GM18873 (cell line): ENCODE measurements at regions not wholly inside any gene's neighbourhood (a gene's known extent, or its start where the extent isn't known, plus 50 kb on each side); places are given as distances from the start of the nearest gene placed in this dataset.
"Not testable (repeated sequence)": the region's sequence is repeated elsewhere in the genome, so short reads cannot be mapped to it uniquely, and the experiment has no call there.

Experiments
- ATAC-seq: cut with Tn5 transposase; IDR thresholded peaks from one replicate; pipeline ENCODE4 v1.9.1; 2021; ENCODE audit warnings: mild to moderate bottlenecking, moderate library complexity, moderate number of reproducible peaks; ENCODE audit not compliant: unreplicated experiment, low FRiP score

GRCh38 chr5:28947865-28948264 lies 1909.5 kb upstream of the CDH9 start:
- ATAC-seq = no peak

DNA sequence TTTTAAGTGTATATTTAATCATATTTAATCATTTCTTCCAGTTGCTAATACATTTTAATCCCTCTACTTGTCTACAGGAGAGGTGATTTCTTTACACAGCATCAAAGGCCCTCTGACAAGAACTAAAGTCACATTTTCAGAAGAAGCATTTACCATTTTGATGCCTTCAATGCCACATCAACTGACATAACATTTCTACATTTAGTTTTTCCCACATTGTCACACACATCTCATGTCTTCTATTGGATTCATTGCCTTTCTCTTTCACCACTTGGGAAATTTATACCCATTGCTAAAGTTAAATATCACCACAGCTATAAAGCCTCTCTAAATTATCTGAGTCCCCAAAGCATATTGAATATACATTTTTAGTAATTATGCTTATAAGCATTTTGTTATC lies 1907.5 kb upstream of the CDH9 start:
- no peak for ATAC-seq

DNA sequence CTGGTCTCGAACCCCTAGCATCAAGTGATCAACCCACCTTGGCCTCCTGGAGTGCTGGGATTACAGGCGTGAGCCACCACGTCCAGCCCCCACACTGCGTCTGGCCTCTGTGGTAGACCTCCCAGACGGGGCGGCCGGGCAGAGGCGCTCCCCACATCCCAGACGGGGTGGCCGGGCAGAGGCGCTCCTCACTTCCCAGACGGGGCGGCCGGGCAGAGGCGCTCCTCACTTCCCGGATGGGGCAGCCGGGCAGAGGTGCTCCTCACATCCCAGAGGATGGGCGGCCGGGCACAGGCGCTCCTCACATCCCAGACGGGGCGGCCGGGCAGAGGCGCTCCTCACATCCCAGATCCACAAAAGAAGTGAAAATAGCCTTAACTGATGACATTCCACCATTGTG lies 1891.0 kb upstream of the CDH9 start:
- not testable (repeated sequence) for ATAC-seq

DNA sequence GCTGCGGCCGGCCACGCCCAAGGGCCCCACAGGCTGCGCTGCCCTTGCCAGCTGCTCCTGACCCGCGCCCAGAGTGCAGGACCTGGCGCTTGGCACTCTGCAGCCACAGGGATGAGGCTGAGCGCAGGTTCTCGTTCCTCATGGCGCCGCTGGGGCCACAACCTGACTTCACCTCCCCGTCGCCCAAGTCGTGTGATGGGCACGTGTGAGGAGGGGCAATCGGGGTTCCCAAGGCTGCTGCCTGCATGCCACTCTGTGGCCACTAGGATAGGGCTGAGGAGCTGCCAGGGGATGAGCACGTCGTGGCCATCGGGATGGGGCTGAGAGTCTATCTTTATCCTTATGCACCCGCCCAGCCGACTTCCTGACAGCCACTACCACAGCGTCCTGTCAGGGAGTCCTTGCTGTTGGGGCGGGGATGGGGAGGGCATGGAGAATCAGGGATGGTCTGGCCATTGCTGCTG lies 1890.0 kb upstream of the CDH9 start:
- not testable (repeated sequence) for ATAC-seq

DNA sequence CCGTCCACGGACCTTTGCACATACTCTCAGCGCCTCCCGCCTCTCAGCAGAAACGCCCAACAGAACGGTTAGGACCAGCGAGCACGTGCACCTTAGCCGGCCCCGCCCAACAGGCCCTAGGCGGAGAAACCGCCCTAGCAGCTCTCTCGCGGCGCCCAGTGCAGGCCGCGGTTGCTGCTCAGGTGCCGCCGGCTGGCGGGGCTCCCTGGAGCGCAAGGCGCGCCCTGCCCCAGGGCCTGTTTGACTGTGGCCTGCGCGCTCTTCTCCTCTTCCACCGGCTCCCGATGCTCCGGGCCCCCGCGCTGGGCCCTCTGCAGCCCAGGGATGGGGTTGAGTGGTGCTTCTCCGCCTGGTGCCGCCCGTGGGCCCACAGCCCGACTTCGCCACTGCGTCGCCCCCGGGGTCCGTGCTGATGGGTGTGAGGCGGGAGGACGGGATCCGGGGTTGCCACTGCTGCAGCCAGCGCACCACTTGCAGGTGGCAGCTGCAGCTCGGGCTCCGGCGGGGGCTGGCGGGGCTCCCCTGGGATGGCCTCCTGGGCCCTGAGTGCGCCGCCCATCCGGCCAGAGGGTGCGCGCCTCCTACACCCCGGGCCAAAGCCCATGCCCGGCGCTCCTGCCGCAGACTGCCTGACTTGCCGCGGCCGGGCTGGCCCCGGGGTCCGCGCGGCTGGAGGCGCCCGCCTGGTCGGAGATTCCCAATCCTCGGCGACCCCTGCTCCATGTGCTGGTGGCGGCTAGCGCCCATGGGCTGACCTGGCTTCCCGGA lies 1889.4 kb upstream of the CDH9 start:
- no peak for ATAC-seq

- ATAC-seq = no peak
Observed at GRCh38 chr5:28926422-28926821, 1888.0 kb upstream of the CDH9 start.

DNA sequence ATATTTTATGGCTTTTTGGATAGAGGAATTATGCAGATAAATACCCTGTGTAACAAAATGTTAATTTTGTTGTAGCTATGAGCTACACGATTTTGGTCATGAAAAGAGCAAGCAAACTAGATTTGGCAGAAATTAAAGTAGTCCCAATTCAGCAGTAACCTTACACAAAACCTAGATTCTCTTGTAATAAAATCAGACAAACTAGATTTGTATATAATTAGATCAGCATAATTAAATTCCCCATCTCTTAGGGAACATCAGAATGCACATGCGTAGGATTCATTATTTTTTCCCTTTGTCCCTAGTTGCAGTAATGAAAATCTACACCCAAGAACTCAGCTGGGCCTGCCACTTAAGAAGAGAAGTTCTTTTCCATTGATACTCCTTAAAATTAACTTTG lies 1879.2 kb upstream of the CDH9 start:
- no peak for ATAC-seq

DNA sequence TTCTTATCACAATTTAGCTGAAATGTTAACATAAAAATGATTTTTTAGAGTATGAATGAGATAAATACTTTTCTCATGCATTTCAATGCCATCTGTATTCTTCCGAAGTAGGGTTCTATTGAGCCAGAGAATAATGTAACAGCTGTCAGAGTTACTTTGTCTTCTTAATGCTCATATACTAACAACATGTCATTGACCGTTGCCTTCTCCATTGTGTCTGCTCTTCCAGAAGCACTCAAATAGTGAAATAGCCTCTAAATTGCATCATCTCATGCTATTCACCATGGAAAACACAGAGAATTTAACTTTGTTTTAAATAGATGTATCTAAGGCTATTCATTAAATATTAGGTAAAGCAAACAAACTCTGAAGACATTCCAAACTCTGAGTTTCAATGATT lies 1875.9 kb upstream of the CDH9 start:
- ATAC-seq = no peak

DNA sequence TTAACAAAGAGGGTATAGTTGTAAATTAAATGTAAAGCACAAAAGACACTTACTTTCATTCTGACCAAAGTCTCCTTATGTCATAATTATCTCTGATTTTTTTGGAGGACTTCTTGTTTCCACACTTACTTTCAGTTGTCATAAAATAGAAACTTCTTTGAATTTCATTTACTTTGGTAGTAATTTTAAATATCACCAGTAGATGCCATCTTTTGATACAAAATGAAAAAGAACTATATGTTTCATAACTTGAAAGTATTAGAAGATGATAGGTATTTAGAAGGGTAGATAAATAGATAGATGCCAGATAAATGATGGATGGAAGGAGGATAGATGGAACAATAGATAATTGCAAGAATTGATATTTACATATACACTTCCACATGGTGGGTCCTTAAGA lies 1865.3 kb upstream of the CDH9 start:
- no peak for ATAC-seq

DNA sequence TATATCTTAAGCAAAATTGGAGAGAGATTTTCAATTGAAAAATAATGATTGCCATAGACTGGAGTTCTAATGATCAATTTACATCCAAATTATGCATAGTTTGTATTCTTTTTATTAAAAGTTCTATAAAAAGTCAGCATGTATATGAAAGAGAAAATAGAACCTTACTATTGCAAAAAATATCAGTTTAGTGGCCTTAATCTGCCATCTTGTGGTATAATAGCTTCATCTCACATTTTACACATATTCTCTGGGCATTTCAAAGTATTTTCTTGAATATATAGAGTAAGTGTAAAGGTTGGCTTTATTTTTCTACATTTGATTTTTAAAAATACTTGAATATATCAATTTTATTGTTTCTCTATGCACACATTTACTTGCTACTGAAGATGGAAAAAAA lies 1858.6 kb upstream of the CDH9 start:
- ATAC-seq = no peak

GRCh38 chr5:28880936-28881335 lies 1842.5 kb upstream of the CDH9 start:
- ATAC-seq = no peak

- ATAC-seq = no peak
Observed at GRCh38 chr5:28877050-28877449, 1838.7 kb upstream of the CDH9 start.

DNA sequence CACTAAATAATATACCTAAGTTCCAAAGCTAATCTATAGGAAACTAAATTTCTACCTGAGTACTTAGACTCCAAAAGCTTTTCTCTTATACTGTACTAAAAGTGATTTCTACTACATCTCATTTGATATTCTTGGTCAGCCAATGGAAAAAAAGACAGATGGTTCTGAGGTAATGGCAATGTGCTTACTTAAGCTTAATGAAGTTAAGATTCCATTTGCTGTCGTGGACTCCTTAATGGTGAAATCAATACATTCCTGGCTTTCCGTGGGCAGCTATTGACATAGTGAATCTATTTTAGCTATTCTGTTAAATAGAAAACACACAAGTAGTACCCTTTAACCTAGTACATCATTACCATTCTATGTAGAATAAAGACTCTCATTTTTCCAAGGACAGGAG lies 1825.6 kb upstream of the CDH9 start:
- ATAC-seq = no peak

DNA sequence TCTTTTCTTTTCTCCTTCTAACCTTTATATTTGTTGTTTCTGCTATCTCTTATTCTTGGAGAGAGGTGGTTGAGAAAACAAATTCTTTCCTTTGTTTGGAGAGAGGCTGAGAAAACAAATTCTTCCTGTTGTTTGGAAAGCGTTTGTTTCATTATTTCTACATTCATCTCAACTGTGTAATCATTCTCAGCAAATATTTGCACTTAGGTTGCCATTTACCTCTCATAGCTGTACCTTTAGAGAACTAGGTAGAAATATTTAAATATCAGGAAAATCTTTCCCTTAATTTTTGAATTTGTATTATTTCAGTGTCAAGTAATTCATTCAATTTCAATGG lies 1824.4 kb upstream of the CDH9 start:
- ATAC-seq = no peak

GRCh38 chr5:28862137-28862859 lies 1823.9 kb upstream of the CDH9 start:
- ATAC-seq = no peak

DNA sequence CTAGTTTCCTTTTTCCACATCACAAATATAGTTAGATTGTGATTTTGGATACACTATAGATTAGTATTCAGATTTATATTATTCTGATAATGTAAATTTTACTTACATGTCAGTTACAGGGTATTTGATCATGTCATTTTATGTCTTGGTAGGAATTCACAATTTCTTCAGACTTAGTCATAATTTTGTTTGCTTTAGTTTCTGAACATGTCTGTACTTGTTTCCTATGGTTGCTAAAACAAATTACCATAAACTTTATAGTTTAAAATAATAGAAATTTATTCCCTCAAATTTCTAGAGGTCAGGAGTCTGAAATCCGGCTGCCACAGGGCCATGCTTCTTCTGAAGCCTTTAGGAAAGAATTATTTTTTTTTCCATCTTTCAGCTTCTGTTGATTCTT lies 1817.2 kb upstream of the CDH9 start:
- ATAC-seq = no peak

DNA sequence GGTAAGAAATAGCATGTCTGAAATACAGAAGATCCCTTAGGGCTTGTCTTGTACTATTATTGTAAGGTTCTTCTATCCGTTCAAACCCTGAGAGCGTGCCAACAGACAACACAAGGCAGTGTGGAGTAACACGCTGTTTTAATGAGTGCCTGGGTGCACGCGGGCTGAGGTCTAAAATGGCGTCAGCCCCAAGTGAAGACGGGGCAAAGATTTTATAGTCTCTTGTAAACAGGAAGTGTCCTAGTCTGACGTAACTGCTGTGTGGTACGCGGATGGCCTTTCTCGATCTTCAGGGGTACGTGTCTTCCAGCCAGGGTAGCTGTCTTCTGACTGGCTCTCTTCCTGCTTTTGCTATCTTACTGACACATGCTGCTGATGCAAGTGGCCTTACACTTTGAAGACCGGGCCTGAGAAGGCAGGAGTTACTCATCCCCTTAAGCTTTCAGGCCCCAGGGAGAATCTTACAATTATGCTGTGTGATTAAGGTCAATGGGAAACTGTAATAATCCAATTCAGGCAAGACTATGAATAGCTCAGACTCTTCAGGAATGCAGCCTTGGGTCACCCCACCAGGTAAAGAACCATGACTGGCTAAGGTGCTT lies 1812.0 kb upstream of the CDH9 start:
- no peak for ATAC-seq

GRCh38 chr5:28831042-28831441 lies 1792.7 kb upstream of the CDH9 start:
- no peak for ATAC-seq

DNA sequence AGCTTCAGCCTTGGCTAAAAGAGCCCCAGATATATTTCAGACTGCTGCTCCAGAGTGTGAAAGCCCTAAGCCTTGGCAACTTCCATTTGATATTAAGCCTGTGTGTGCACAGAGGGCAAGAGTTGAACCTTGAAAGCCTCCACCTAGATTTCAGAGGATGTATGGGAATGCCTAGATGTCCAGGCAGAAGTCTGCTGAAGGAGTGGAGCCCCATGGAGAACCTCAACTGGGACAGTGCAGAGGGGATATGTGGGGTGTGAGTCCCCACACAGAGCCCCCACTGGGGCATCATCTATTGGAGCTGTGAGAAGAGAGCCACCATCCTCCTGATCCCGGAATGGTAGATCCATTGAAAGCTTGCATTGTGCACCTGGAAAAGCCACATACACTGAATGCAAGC lies 1784.8 kb upstream of the CDH9 start:
- ATAC-seq = no peak

DNA sequence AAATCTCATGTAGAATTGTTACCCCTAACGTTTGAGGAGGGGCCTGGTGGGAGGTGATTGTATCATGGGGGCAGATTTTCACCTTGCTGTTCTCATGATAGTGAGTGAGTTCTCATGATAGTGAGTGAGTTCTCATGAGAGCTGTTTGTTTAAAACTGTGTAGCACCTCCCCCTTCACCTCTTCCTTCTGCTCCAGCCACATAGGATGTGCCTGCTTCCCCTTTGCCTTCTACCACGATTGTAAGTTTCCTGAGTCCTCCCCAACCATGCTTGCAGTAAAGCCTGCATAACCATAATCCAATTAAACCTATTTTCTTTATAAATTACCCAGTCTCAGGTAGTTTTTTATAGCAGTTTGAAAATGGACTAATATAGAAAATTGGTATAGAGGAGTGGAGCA lies 1783.7 kb upstream of the CDH9 start:
- no peak for ATAC-seq

GRCh38 chr5:28810751-28811136 lies 1772.4 kb upstream of the CDH9 start:
- no peak for ATAC-seq
